ENCODE measurements at regions not wholly inside any gene's neighbourhood (a gene's known extent, or its start where the extent isn't known, plus 50 kb on each side); places are given as distances from the start of the nearest gene placed in this dataset.
"Not testable (repeated sequence)": the region's sequence is repeated elsewhere in the genome, so short reads cannot be mapped to it uniquely, and the experiment has no call there.

GRCh38 chr6:37566111-37566949 is 66.6 kb upstream of the CCDC167 start:
- TF ChIP-seq CTCF (IDR thresholded peaks at IDR 0.05; ENCODE audit: low read depth, low read length) = peak; percentile 94
- H3K4me1 ChIP-seq (ENCODE audit: low read depth) = peaks cover 30% of the 10 kb centered on the region

GRCh38 chr6:37565267-37566110 is 65.8 kb upstream of the CCDC167 start:
- no peaks in the 10 kb centered on the region for H3K9me3 ChIP-seq (ENCODE audit: low read depth)
- H3K4me1 ChIP-seq (ENCODE audit: low read depth) = peaks cover 27% of the 10 kb centered on the region
- peak overlapping the region; percentile 28 for H3K4me3 ChIP-seq
- peak in 1 of 2 donors; percentile 81 for DNase-seq (ENCODE audit: low read depth in 1 of 2, low spot score in 1 of 2)
- no peaks in the 10 kb centered on the region for H3K36me3 ChIP-seq
- no peaks in the 10 kb centered on the region for H3K27me3 ChIP-seq
- TF ChIP-seq CTCF (IDR thresholded peaks at IDR 0.05; ENCODE audit: low read depth, low read length) = no peak
- peak overlapping the region; percentile 79 for H3K27ac ChIP-seq

More at GRCh38 chr6:37566111-37566949, 66.6 kb upstream of the CCDC167 start:
- Histone ChIP-seq H3K36me3 (no peaks in the 10 kb centered on the region), H3K27ac (peak overlapping the region; percentile 79), H3K4me3 (peak overlapping the region; percentile 28), H3K9me3 (ENCODE audit: low read depth) (no peaks in the 10 kb centered on the region), H3K27me3 (no peaks in the 10 kb centered on the region)
- peak; percentile 49 to 85 for DNase-seq (ENCODE audit: low read depth in 1 of 2, low spot score in 1 of 2)

- H3K27ac ChIP-seq; H3K36me3 ChIP-seq; H3K4me3 ChIP-seq; DNase-seq (ENCODE audit: low read depth in 1 of 2, low spot score in 1 of 2); H3K9me3 ChIP-seq (ENCODE audit: low read depth); H3K27me3 ChIP-seq: not testable (repeated sequence)
- peaks cover 26% of the 10 kb centered on the region for H3K4me1 ChIP-seq (ENCODE audit: low read depth)
These were observed 63.2 kb upstream of the CCDC167 start for GRCh38 chr6:37562926-37563288.

- TF ChIP-seq CTCF (IDR thresholded peaks at IDR 0.05; ENCODE audit: low read depth, low read length) = no peak
These were observed 61.7 kb upstream of the CCDC167 start for GRCh38 chr6:37561361-37561760.

GRCh38 chr6:37560737-37561103 is 61.0 kb upstream of the CCDC167 start:
- H3K27ac ChIP-seq = no peak overlapping the region
- DNase-seq (ENCODE audit: low read depth in 1 of 2, low spot score in 1 of 2) = no peak
- no peak overlapping the region for H3K4me3 ChIP-seq
- no peaks in the 10 kb centered on the region for H3K9me3 ChIP-seq (ENCODE audit: low read depth)
- no peak for TF ChIP-seq CTCF (IDR thresholded peaks at IDR 0.05; ENCODE audit: low read depth, low read length)
- H3K4me1 ChIP-seq (ENCODE audit: low read depth) = peaks cover 26% of the 10 kb centered on the region
- H3K36me3 ChIP-seq = no peaks in the 10 kb centered on the region
- no peaks in the 10 kb centered on the region for H3K27me3 ChIP-seq

More at GRCh38 chr6:37561361-37561760, 61.7 kb upstream of the CCDC167 start:
- Histone ChIP-seq H3K4me3 (no peak overlapping the region), H3K27ac (no peak overlapping the region), H3K36me3 (no peaks in the 10 kb centered on the region), H3K27me3 (no peaks in the 10 kb centered on the region), H3K9me3 (ENCODE audit: low read depth) (no peaks in the 10 kb centered on the region), H3K4me1 (ENCODE audit: low read depth) (peaks cover 26% of the 10 kb centered on the region)
- DNase-seq (ENCODE audit: low read depth in 1 of 2, low spot score in 1 of 2) = no peak

GRCh38 chr6:37559501-37559900 is 59.8 kb upstream of the CCDC167 start:
- Histone ChIP-seq H3K4me1 (ENCODE audit: low read depth) (peaks cover 24% of the 10 kb centered on the region), H3K9me3 (ENCODE audit: low read depth) (no peaks in the 10 kb centered on the region), H3K27ac (no peak overlapping the region), H3K36me3 (no peaks in the 10 kb centered on the region), H3K4me3 (no peak overlapping the region), H3K27me3 (no peaks in the 10 kb centered on the region)
- DNase-seq (ENCODE audit: low read depth in 1 of 2, low spot score in 1 of 2) = no peak
- no peak for TF ChIP-seq CTCF (IDR thresholded peaks at IDR 0.05; ENCODE audit: low read depth, low read length)

Data from cardiac muscle cell (in vitro differentiated cells and primary cell).